ENCODE measurements at regions not wholly inside any gene's neighbourhood (a gene's known extent, or its start where the extent isn't known, plus 50 kb on each side); places are given as distances from the start of the nearest gene placed in this dataset.

DNA sequence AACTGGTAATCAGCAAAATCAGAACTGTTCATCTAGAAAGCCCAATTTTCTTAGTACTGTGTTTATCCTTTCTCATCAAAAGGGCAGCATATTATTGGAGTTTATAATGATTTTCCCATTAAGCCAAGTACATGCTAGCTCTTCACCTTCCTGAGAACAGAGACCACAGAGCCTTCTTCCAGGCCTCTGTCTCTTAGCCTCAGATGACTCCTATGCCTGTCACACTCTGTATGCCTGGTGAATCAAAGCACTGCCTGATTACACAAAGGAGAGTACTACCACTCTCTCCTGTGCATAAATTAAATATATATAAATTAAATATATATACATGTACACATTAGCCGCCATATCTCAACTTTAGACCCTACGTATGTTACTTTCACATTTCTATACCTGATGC, 636.1 kb downstream of the NTRK3 start:
- H3K27ac ChIP-seq: no peak overlapping the region
- no peak for TF ChIP-seq ZFX (IDR thresholded peaks at IDR 0.05; ENCODE audit: borderline replicate concordance)
- TF ChIP-seq, protein P1, sequence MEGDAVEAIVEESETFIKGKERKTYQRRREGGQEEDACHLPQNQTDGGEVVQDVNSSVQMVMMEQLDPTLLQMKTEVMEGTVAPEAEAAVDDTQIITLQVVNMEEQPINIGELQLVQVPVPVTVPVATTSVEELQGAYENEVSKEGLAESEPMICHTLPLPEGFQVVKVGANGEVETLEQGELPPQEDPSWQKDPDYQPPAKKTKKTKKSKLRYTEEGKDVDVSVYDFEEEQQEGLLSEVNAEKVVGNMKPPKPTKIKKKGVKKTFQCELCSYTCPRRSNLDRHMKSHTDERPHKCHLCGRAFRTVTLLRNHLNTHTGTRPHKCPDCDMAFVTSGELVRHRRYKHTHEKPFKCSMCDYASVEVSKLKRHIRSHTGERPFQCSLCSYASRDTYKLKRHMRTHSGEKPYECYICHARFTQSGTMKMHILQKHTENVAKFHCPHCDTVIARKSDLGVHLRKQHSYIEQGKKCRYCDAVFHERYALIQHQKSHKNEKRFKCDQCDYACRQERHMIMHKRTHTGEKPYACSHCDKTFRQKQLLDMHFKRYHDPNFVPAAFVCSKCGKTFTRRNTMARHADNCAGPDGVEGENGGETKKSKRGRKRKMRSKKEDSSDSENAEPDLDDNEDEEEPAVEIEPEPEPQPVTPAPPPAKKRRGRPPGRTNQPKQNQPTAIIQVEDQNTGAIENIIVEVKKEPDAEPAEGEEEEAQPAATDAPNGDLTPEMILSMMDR (IDR thresholded peaks at IDR 0.05): no peak

DNA sequence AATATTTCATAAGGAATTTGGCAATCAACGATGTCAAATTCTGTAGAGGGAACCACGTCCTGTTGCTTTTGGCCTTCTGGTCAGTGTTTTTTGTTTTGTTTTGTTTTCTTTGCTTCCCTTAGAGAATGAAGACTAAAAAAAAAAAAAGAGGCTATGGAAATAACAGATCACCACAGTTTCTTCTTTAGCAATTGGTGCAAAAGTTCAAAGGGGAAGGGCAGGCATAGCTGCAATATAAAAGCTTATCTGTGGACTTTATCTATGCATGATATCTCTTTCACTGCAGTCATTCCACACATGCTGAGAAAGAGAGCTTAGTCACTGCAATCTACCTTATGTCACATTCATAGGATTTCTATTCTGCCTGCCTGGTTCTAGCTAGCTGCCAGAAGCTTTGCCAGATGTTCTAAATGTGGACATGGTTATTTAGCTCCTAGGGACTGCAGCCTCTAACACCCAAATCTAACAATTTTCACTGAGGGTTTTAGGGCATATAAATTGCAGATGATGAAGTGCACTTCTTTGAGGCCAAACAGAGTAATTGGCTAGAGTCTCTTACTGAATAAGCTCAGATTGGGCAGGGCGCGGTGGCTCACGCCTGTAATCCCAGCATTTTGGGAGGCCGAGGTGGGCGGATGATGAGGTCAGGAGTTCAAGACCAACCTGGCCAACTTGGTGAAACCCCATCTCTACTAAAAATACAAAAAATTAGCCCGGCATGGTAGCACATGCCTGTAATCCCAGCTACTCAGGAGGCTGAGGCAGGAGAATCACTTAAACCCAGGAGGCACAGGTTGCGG, 637.2 kb downstream of the NTRK3 start:
- TF ChIP-seq, protein P1 (IDR thresholded peaks at IDR 0.05): no peak
- TF ChIP-seq ZFX (IDR thresholded peaks at IDR 0.05; ENCODE audit: borderline replicate concordance): no peak
- no peak overlapping the region for H3K27ac ChIP-seq

DNA sequence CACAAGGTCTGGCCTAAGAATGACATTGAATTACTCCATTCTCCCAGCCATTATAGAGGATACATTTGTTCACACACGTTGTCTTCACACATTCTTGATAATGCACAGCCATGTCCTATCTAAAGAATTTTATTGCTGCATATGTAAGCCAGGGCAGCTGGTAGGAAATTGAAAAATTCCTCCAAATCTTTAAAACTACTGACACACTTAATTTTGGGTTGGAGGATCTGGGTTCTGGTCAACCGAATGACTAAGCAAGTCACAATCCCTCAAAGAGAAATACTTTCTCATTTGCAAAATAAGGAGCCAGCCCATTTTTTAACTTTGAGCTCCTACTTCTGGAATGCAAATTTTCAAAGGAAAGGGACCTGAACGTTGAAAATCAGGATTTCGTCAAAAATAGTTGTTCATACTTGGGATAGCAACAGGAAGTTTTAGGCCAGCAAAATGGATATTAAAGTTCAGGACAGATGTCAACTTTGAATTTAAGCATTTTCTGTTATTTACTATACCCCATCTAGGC, 638.3 kb downstream of the NTRK3 start:
- TF ChIP-seq, protein P1 (IDR thresholded peaks at IDR 0.05): no peak
- no peak for TF ChIP-seq ZFX (IDR thresholded peaks at IDR 0.05; ENCODE audit: borderline replicate concordance)
- H3K27ac ChIP-seq: no peak overlapping the region

DNA sequence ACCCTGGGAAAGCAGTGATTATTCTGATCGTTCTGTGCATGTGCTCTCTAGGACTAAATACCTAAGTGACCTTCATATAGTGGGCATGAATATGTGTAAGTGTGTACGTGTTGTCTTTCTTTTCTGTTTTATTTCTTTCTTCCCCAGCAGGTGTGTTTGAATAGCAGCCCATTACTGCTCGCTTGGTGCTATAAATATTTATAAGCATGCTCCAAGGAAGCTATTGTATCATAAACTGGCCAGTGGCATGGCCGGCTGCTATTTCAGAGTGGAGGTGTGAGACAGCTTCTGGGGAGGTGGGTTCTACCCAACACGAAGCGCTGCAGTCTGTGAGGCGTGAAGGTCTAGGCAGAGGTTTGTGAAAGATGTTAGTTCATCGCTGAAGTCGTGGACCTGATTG, 641.8 kb downstream of the NTRK3 start:
- H3K27ac ChIP-seq: no peak overlapping the region
- TF ChIP-seq, protein P1 (IDR thresholded peaks at IDR 0.05): no peak
- no peak for TF ChIP-seq ZFX (IDR thresholded peaks at IDR 0.05; ENCODE audit: borderline replicate concordance)

DNA sequence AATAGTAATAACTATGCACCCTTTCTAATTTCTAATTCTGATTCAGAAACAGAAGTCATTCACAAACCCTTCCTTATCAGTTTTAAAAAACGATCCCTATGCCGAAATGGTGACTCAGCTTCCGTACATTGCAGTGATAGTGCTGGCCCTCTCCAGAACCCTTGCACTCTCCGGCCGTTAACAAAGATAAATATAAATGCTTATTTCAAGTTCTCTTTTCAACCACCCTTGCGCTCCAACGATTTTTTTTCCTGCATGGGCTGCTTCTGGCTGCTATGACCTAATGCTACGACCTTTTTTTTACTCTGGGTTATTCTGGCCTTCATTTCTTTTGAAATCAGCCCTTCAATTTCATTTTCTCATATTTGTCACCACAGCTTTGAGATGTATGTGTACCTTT, 646.2 kb downstream of the NTRK3 start:
- TF ChIP-seq, protein P1 (IDR thresholded peaks at IDR 0.05): no peak
- no peak for TF ChIP-seq ZFX (IDR thresholded peaks at IDR 0.05; ENCODE audit: borderline replicate concordance)
- no peak overlapping the region for H3K27ac ChIP-seq

DNA sequence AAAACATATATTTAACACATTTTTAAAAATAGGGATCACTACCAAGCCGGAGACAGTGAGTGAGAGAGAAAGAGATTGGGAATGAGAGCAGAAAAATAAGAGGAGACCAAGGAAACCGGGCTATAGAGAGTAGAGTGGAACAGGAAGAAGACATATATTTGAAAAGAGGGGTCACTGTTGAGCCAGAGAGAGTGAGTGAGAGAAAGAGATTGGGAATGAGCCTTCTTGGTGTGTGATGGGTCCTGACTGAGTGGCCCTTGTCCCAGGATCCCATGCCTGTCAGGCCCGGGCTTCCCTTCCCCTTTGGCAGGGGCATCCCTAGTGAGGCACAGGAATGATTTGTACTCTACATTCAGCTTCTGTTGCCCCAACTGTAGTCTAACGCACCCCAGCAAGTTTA, 646.6 kb downstream of the NTRK3 start:
- no peak overlapping the region for H3K27ac ChIP-seq
- TF ChIP-seq, protein P1 (IDR thresholded peaks at IDR 0.05): no peak
- TF ChIP-seq ZFX (IDR thresholded peaks at IDR 0.05; ENCODE audit: borderline replicate concordance): no peak

DNA sequence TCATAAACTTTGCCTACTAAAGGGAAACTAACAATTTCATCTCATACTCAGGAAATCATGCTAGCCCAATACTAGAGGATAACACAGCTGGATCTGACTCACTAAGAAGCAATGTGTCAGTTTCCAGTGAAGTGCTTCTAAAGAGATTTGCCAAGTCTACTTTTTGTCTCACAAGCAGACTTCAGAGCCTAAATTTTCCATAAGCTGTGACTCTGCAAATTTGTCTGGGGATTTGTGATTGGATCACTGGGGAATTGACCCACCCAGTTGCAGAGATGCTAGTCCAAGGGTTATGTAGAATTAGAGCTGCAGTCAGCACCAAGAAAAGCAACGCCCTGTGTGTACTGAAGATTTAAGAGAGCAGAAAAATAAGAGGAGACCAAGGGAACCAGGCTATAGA, 647.1 kb downstream of the NTRK3 start:
- TF ChIP-seq, protein P1 (IDR thresholded peaks at IDR 0.05): no peak
- no peak for TF ChIP-seq ZFX (IDR thresholded peaks at IDR 0.05; ENCODE audit: borderline replicate concordance)
- no peak overlapping the region for H3K27ac ChIP-seq

All from 22Rv1 (cell line).